ENCODE measurements at regions not wholly inside any gene's neighbourhood (a gene's known extent, or its start where the extent isn't known, plus 50 kb on each side); places are given as distances from the start of the nearest gene placed in this dataset.

- TF ChIP-seq POLR2A (IDR thresholded peaks at IDR 0.05; ENCODE audit: low read length): no peak
- TF ChIP-seq GATA1 (IDR thresholded peaks at IDR 0.05; ENCODE audit: low read depth, low read length): no peak
These were observed 1396.1 kb upstream of the MIR17HG start for GRCh38 chr13:89951341-89951740.

All from erythroblast (primary cell).